IMR-90 (cell line): ENCODE measurements at regions not wholly inside any gene's neighbourhood (a gene's known extent, or its start where the extent isn't known, plus 50 kb on each side); places are given as distances from the start of the nearest gene placed in this dataset.

ENCODE experiments used
- ATAC-seq: fragments of 200-7000 bp; cut with Tn5 transposase; 2 replicates; pipeline ENCODE4 v1.9.1; 2020; ENCODE audit warnings: low read depth, mild to moderate bottlenecking, moderate library complexity
- BruUV-seq: library from RNA; stranded (reverse); fragments of 400-500 nt; replicated peaks from 2 replicates; lab custom pipeline; 2021; lab: Mats Ljungman, UMichigan
- CTCF ChIA-PET: fragments of 300-600 bp; formaldehyde crosslinking; extraction: SDS; loops from one replicate; lab custom pipeline; 2021; ENCODE audit warnings: antibody characterized with exemption; lab: Yijun Ruan, JAX
- POLR2A ChIA-PET: fragments of 300-600 bp; sonication (Branson Sonifier 250); formaldehyde crosslinking; loops from one replicate; lab custom pipeline; 2022; ENCODE audit warnings: antibody characterized with exemption; ENCODE audit not compliant: unreplicated experiment; lab: Charles Lee
- DNase-seq: peaks from one replicate; pipeline ENCODE4 v3.0.0; 2013
- H2AFZ ChIP-seq: replicated peaks from 2 replicates; pipeline ENCODE3; 2013; ENCODE audit warnings: low read length, mild to moderate bottlenecking; ENCODE audit not compliant: poor library complexity
- H2AK5ac ChIP-seq: 2 replicates; pipeline ENCODE4 v1.6.1; 2013; ENCODE audit warnings: low read depth, low read length, inconsistent platforms
- H2AK9ac ChIP-seq: replicated peaks from 2 replicates; pipeline ENCODE3; 2013; ENCODE audit warnings: mild to moderate bottlenecking, low read depth, low read length, moderate library complexity; ENCODE audit not compliant: poor library complexity
- H2BK120ac ChIP-seq: 2 replicates; pipeline ENCODE4 v1.6.1; 2013; ENCODE audit warnings: low read depth, low read length, inconsistent platforms
- H2BK15ac ChIP-seq: 3 replicates; pipeline ENCODE4 v1.6.1; 2013; ENCODE audit warnings: low read depth, low read length, inconsistent platforms
- H2BK20ac ChIP-seq: 2 replicates; pipeline ENCODE4 v1.6.1; 2013; ENCODE audit warnings: low read depth, mild to moderate bottlenecking, inconsistent platforms, low read length, moderate library complexity
- H2BK5ac ChIP-seq: 2 replicates; pipeline ENCODE4 v1.6.1; 2013; ENCODE audit warnings: mild to moderate bottlenecking, low read depth, low read length, inconsistent platforms; ENCODE audit not compliant: poor library complexity, severe bottlenecking
- H3K14ac ChIP-seq: replicated peaks from 2 replicates; pipeline ENCODE4 v1.6.1; 2013; ENCODE audit warnings: low read depth, low read length, inconsistent platforms
- H3K18ac ChIP-seq: 2 replicates; pipeline ENCODE4 v1.6.1; 2013; ENCODE audit warnings: low read depth, low read length, control low read depth
- H3K23ac ChIP-seq: 2 replicates; pipeline ENCODE4 v1.6.1; 2013; ENCODE audit warnings: low read depth, low read length, inconsistent platforms
- H3K27ac ChIP-seq: 2 replicates; pipeline ENCODE4 v1.5.1; 2013; ENCODE audit warnings: mild to moderate bottlenecking, control low read depth, low read length; ENCODE audit not compliant: insufficient read depth
- H3K27me3 ChIP-seq: 2 replicates; pipeline ENCODE4 v1.6.1; 2013; ENCODE audit warnings: low read length; ENCODE audit not compliant: control insufficient read depth, insufficient read depth
- H3K36me3 ChIP-seq: 2 replicates; pipeline ENCODE4 v1.6.1; 2013; ENCODE audit warnings: low read length, mixed read lengths; ENCODE audit not compliant: control insufficient read depth, insufficient read depth
- H3K4ac ChIP-seq: 2 replicates; pipeline ENCODE4 v1.6.1; 2013; ENCODE audit warnings: low read depth, low read length, inconsistent platforms
- H3K4me1 ChIP-seq: 2 replicates; pipeline ENCODE4 v1.6.1; 2013; ENCODE audit warnings: low read length, mixed read lengths; ENCODE audit not compliant: control insufficient read depth, insufficient read depth
- H3K4me2 ChIP-seq: 2 replicates; pipeline ENCODE4 v1.6.1; 2013; ENCODE audit warnings: low read depth, mild to moderate bottlenecking, control low read depth, low read length, moderate library complexity
- H3K4me3 ChIP-seq: 2 replicates; pipeline ENCODE4 v1.5.1; 2013; ENCODE audit warnings: low read depth, mild to moderate bottlenecking, control low read depth, low read length, moderate library complexity; ENCODE audit not compliant: insufficient read depth
- H3K56ac ChIP-seq: 2 replicates; pipeline ENCODE4 v1.6.1; 2013; ENCODE audit warnings: low read length, inconsistent platforms; ENCODE audit not compliant: insufficient read depth; ENCODE audit errors: extremely low read depth
- H3K79me1 ChIP-seq, 2 experiments: 2 replicates each; pipeline ENCODE4 v1.6.1; 2013; ENCODE audit warnings: low read length in 2 of 2, inconsistent platforms in 1 of 2, low read depth in 1 of 2
- H3K9ac ChIP-seq: 2 replicates; pipeline ENCODE4 v1.6.1; 2013; ENCODE audit warnings: low read depth, low read length, control low read depth
- H3K9me1 ChIP-seq: 2 replicates; pipeline ENCODE4 v1.6.1; 2013; ENCODE audit warnings: low read length, inconsistent platforms; ENCODE audit not compliant: insufficient read depth
- H3K9me3 ChIP-seq: 2 replicates; pipeline ENCODE4 v1.6.1; 2013; ENCODE audit warnings: low read length; ENCODE audit not compliant: control insufficient read depth, insufficient read depth
- H4K20me1 ChIP-seq: 2 replicates; pipeline ENCODE4 v1.6.1; 2013; ENCODE audit warnings: low read length, inconsistent platforms; ENCODE audit not compliant: insufficient read depth
- H4K5ac ChIP-seq: 2 replicates; pipeline ENCODE4 v1.6.1; 2013; ENCODE audit warnings: mild to moderate bottlenecking, low read depth, low read length, control low read depth
- H4K8ac ChIP-seq, 2 experiments: 2 replicates each; pipeline ENCODE4 v1.6.1; 2013; ENCODE audit warnings: low read depth in 2 of 2, low read length in 2 of 2, control low read depth in 1 of 2, inconsistent platforms in 1 of 2
- H4K91ac ChIP-seq: 2 replicates; pipeline ENCODE4 v1.6.1; 2013; ENCODE audit warnings: low read depth, low read length, inconsistent platforms; ENCODE audit not compliant: insufficient read depth
- BHLHE40 ChIP-seq: fragments of 150-350 bp; IDR thresholded peaks from 2 replicates; pipeline ENCODE4 v1.6.1; 2016; ENCODE audit warnings: mild to moderate bottlenecking, low read depth, low read length
- CEBPB ChIP-seq: IDR thresholded peaks from 2 replicates; pipeline ENCODE4 v1.6.1; 2012; ENCODE audit warnings: low read depth, low read length, improper control_type of control experiment
- CHD1 ChIP-seq: IDR thresholded peaks from 2 replicates; pipeline ENCODE4 v1.6.1; 2012; ENCODE audit warnings: low read depth, low read length, improper control_type of control experiment
- ELK1 ChIP-seq: fragments of 150-350 bp; IDR thresholded peaks from 2 replicates; pipeline ENCODE4 v1.6.1; 2016; ENCODE audit warnings: low read depth, mild to moderate bottlenecking, low read length, moderate library complexity, borderline replicate concordance
- FOS ChIP-seq: fragments of 150-350 bp; IDR thresholded peaks from 2 replicates; pipeline ENCODE4 v1.6.1; 2016; ENCODE audit warnings: low read depth, low read length
- MAFK ChIP-seq: IDR thresholded peaks from 2 replicates; pipeline ENCODE4 v1.6.1; 2012; ENCODE audit warnings: low read depth, low read length, improper control_type of control experiment
- MAZ ChIP-seq: IDR thresholded peaks from 2 replicates; pipeline ENCODE4 v1.6.1; 2012; ENCODE audit warnings: low read depth, mild to moderate bottlenecking, low read length, improper control_type of control experiment, moderate library complexity, borderline replicate concordance
- MXI1 ChIP-seq: IDR thresholded peaks from 2 replicates; pipeline ENCODE4 v1.6.1; 2012; ENCODE audit warnings: low read depth, mild to moderate bottlenecking, low read length, moderate library complexity, borderline replicate concordance
- NFE2L2 ChIP-seq: fragments of 150-350 bp; IDR thresholded peaks from 2 replicates; pipeline ENCODE4 v1.6.1; 2016; ENCODE audit warnings: low read depth, mild to moderate bottlenecking, low read length
- POLR2A ChIP-seq: IDR thresholded peaks from 2 replicates; pipeline ENCODE4 v1.6.1; 2012; ENCODE audit warnings: mild to moderate bottlenecking, low read depth, low read length
- RAD21 ChIP-seq: IDR thresholded peaks from 2 replicates; pipeline ENCODE4 v1.6.1; 2012; ENCODE audit warnings: low read length, improper control_type of control experiment
- RCOR1 ChIP-seq: IDR thresholded peaks from 2 replicates; pipeline ENCODE4 v1.6.1; 2012; ENCODE audit warnings: mild to moderate bottlenecking, low read length, improper control_type of control experiment; ENCODE audit not compliant: insufficient replicate concordance
- RFX5 ChIP-seq: IDR thresholded peaks from 2 replicates; pipeline ENCODE4 v1.8.0; 2012; ENCODE audit warnings: low read depth, mild to moderate bottlenecking, low read length, moderate library complexity
- SMC3 ChIP-seq: fragments of 150-350 bp; IDR thresholded peaks from 2 replicates; pipeline ENCODE4 v1.6.1; 2016; ENCODE audit warnings: low read depth, mild to moderate bottlenecking, antibody characterized with exemption, low read length, moderate library complexity
- USF2 ChIP-seq: fragments of 150-350 bp; IDR thresholded peaks from 2 replicates; pipeline ENCODE4 v1.6.1; 2017; ENCODE audit warnings: mild to moderate bottlenecking, antibody characterized with exemption, low read length, low read depth
- whole genome bisulfite sequencing, 2 experiments: methylation state at CpG; one replicate each; pipeline versions ENCODE4 v1.1.5 to v1.1.7; 2013; ENCODE audit warnings: missing lambda C conversion rate in 2 of 2; ENCODE audit not compliant: insufficient read length in 1 of 2; ENCODE audit errors: extremely low coverage in 2 of 2; 5-methylcytosine and 5-hydroxymethylcytosine counted together
- dilution Hi-C: fragments of 300-500 bp; cut with HindIII; formaldehyde crosslinking; loops from one replicate; pipeline ENCODE4 v1.14.3; 2018; ENCODE audit warnings: low sequenced_read_pairs; ENCODE audit not compliant: unreplicated experiment
- in situ Hi-C: fragments of 300-500 bp; cut with MboI; formaldehyde crosslinking; loops from 3 replicates; pipeline ENCODE4 v1.14.3; 2019; ENCODE audit warnings: low sequenced_read_pairs, inconsistent platforms, mixed read lengths
- intact Hi-C: fragments of 100-400 bp; cut with micrococcal nuclease; formaldehyde crosslinking; loops from 2 replicates; pipeline ENCODE4 v1.10.0; 2022
- TF ChIP-seq, protein P1 (sequence below): conservative IDR thresholded peaks from 2 replicates; pipeline ENCODE4 v1.5.1; 2012; ENCODE audit warnings: mild to moderate bottlenecking, low read depth, low read length, improper control_type of control experiment

DNA sequence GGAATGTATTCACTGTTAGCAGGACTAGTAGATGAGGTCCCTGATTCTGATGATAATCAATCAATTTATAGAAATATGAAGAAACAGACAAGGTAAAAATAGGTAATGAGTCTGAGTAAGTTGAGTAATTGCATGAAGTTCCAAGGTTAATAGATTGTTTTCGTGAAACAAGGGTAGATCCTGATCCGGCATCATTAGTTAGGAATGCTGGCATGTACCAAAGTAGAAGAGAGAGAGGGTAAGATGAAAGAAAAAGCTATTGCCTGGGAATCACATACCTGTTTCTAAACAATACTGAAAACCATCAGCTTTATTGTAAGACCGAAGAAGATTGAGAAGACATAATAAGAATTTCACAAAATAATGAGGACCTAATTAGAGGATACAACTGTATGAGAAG, 118.1 kb upstream of the ARPP21 start:
- no TSS peak for BruUV-seq

More for the DNA sequence above, 118.1 kb upstream of the ARPP21 start:
- Histone ChIP-seq H3K9ac (no peak overlapping the region), H4K5ac (no peak overlapping the region), H3K27ac (no peak overlapping the region), H3K79me1 (no peaks in the 10 kb centered on the region), H3K23ac (no peak overlapping the region), H3K36me3 (no peaks in the 10 kb centered on the region), H3K56ac (no peak overlapping the region), H3K4me2 (no peak overlapping the region), H2BK15ac (no peak overlapping the region), H3K9me3 (0 out of 2 replicates have a peak, but pooled peaks cover 2% of the 10 kb centered on the region), H2BK120ac (no peak overlapping the region), H3K9me1 (no peaks in the 10 kb centered on the region), H2AFZ (no peak overlapping the region), H3K27me3 (no peaks in the 10 kb centered on the region), H2BK20ac (no peak overlapping the region), H2BK5ac (no peak overlapping the region), H3K18ac (no peak overlapping the region), H2AK5ac (no peak overlapping the region), H4K20me1 (no peaks in the 10 kb centered on the region), H3K4ac (no peak overlapping the region), H4K91ac (no peak overlapping the region), H3K4me1 (no peaks in the 10 kb centered on the region), H2AK9ac (no peak overlapping the region), H3K14ac (no peak overlapping the region), H3K4me3 (no peak overlapping the region), H4K8ac (no peak overlapping the region)
- no peak for ATAC-seq
- ChIA-PET CTCF (no interaction called here), POLR2A (no interaction called here)
- TF ChIP-seq CHD1 (no peak), SMC3 (no peak), MAFK (no peak), FOS (no peak), NFE2L2 (no peak), USF2 (no peak), RFX5 (no peak), CEBPB (no peak), RCOR1 (no peak), RAD21 (no peak), POLR2A (no peak), MXI1 (no peak), ELK1 (no peak), BHLHE40 (no peak), MAZ (no peak)
- TF ChIP-seq, protein P1, sequence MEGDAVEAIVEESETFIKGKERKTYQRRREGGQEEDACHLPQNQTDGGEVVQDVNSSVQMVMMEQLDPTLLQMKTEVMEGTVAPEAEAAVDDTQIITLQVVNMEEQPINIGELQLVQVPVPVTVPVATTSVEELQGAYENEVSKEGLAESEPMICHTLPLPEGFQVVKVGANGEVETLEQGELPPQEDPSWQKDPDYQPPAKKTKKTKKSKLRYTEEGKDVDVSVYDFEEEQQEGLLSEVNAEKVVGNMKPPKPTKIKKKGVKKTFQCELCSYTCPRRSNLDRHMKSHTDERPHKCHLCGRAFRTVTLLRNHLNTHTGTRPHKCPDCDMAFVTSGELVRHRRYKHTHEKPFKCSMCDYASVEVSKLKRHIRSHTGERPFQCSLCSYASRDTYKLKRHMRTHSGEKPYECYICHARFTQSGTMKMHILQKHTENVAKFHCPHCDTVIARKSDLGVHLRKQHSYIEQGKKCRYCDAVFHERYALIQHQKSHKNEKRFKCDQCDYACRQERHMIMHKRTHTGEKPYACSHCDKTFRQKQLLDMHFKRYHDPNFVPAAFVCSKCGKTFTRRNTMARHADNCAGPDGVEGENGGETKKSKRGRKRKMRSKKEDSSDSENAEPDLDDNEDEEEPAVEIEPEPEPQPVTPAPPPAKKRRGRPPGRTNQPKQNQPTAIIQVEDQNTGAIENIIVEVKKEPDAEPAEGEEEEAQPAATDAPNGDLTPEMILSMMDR, result no peak
- intact Hi-C loops, result no loop called here
- in situ Hi-C loops, result no loop called here
- dilution Hi-C loops, result no loop called here
- WGBS, 2 experiments, result no CpG with 5 or more reads among the region's 3 CpGs
- DNase-seq, result no peak
